Esophagus squamous epithelium (tissue), 5 donors: ENCODE measurements at regions not wholly inside any gene's neighbourhood (a gene's known extent, or its start where the extent isn't known, plus 50 kb on each side); places are given as distances from the start of the nearest gene placed in this dataset.

ENCODE experiments used
- DNase-seq: peaks from one replicate; lab custom pipeline; 2025; lab: John Stamatoyannopoulos, UW
- H3K27ac ChIP-seq, 4 donors: fragments of 200-600 bp; sonication (generic); one replicate each; pipeline ENCODE4 v1.5.1; 2016 to 2019; ENCODE audit warnings: mild to moderate bottlenecking in 1 of 4
- H3K27me3 ChIP-seq, 4 donors: fragments of 200-600 bp; sonication (generic); 1 replicate in 3 of 4; 2 replicates in 1 of 4; pipeline versions ENCODE4 v1.5.1 to v1.6.0; 2017 to 2021; ENCODE audit warnings: antibody characterized with exemption in 1 of 4
- H3K36me3 ChIP-seq, 3 donors: fragments of 200-600 bp; sonication (generic); one replicate each; pipeline ENCODE4 v1.5.1; 2016 to 2019
- H3K4me1 ChIP-seq, 3 donors: fragments of 200-600 bp; sonication (generic); one replicate each; pipeline ENCODE4 v1.5.1; 2017 to 2019
- H3K4me3 ChIP-seq, 4 donors: fragments of 200-600 bp; sonication (generic); 1 replicate in 3 of 4; 2 replicates in 1 of 4; pipeline ENCODE4 v1.5.1; 2016 to 2019; ENCODE audit warnings: mild to moderate bottlenecking in 2 of 4, moderate library complexity in 1 of 4
- H3K9me3 ChIP-seq, 3 donors: fragments of 200-600 bp; sonication (generic); one replicate each; pipeline ENCODE4 v1.5.1; 2016 to 2019
- CTCF ChIP-seq, 6 experiments: fragments of 450-650 bp in 4 of 6; fragments of 200-600 bp in 2 of 6; sonication (generic) in 2 of 6; IDR thresholded peaks; one replicate each; pipeline ENCODE4 v1.5.1; 2016 to 2019; ENCODE audit warnings: antibody characterized with exemption in 6 of 6, mild to moderate bottlenecking in 4 of 6, moderate library complexity in 4 of 6
- POLR2A ChIP-seq, 4 donors: fragments of 450-650 bp; IDR thresholded peaks; one replicate each; pipeline ENCODE4 v1.6.1; 2017; ENCODE audit warnings: antibody characterized with exemption in 4 of 4, mild to moderate bottlenecking in 4 of 4, moderate library complexity in 3 of 4
- WGBS, 2 donors: methylation state at CpG; one replicate each; pipeline ENCODE4 v1.1.5; 2018; 5-methylcytosine and 5-hydroxymethylcytosine counted together
- intact Hi-C: fragments of 100-400 bp; cut with DNase I; formaldehyde crosslinking; loops from one replicate; pipeline ENCODE4 v1.15.0; 2022
- donor health status: DM: yes; HTN: yes; CAD: no.

- intact Hi-C loops: no loop called here
- no peak for DNase-seq
Observed at GRCh38 chr5:167152561-167152960, 1138.9 kb upstream of the WWC1 start.

GRCh38 chr5:167155387-167156005 is 1135.9 kb upstream of the WWC1 start:
- intact Hi-C loops: no loop called here
- DNase-seq: no peak
- no peaks in the 10 kb centered on the region for H3K36me3 ChIP-seq
- H3K9me3 ChIP-seq: no peaks in the 10 kb centered on the region
- H3K27ac ChIP-seq: no peak overlapping the region
- 81 to 83% methylated on average over 20 to 21 of the region's 21 CpGs for WGBS, 2 donors
- no peak overlapping the region for H3K4me3 ChIP-seq
- H3K4me1 ChIP-seq: no peaks in the 10 kb centered on the region
- TF ChIP-seq POLR2A (IDR thresholded peaks at IDR 0.05) (no peak), CTCF (IDR thresholded peaks at IDR 0.05) (no peak)
- no peaks in the 10 kb centered on the region for H3K27me3 ChIP-seq

More at GRCh38 chr5:167152561-167152960, 1138.9 kb upstream of the WWC1 start:
- H3K36me3 ChIP-seq: no peaks in the 10 kb centered on the region
- H3K9me3 ChIP-seq: no peaks in the 10 kb centered on the region
- no peaks in the 10 kb centered on the region for H3K27me3 ChIP-seq
- 67 to 70% methylated on average over 3 of the region's 3 CpGs for WGBS, 2 donors
- no peak overlapping the region for H3K27ac ChIP-seq
- H3K4me3 ChIP-seq: no peak overlapping the region
- no peak for TF ChIP-seq POLR2A (IDR thresholded peaks at IDR 0.05)
- no peaks in the 10 kb centered on the region for H3K4me1 ChIP-seq

- Histone ChIP-seq H3K4me1 (no peaks in the 10 kb centered on the region), H3K27ac (no peak overlapping the region), H3K4me3 (no peak overlapping the region), H3K27me3 (no peaks in the 10 kb centered on the region), H3K36me3 (no peaks in the 10 kb centered on the region), H3K9me3 (no peaks in the 10 kb centered on the region)
- WGBS, 2 donors: 73 to 81% methylated on average over 6 of the region's 6 CpGs
- intact Hi-C loops: no loop called here
- DNase-seq: no peak
- no peak for TF ChIP-seq CTCF (IDR thresholded peaks at IDR 0.05)
- no peak for TF ChIP-seq POLR2A (IDR thresholded peaks at IDR 0.05)
Observed at GRCh38 chr5:167156446-167156845, 1135.0 kb upstream of the WWC1 start.

- DNase-seq: no peak
- Histone ChIP-seq H3K27me3 (no peaks in the 10 kb centered on the region), H3K36me3 (no peaks in the 10 kb centered on the region)
Observed at GRCh38 chr5:167158588-167158987, 1132.9 kb upstream of the WWC1 start.

GRCh38 chr5:167160388-167160787 is 1131.1 kb upstream of the WWC1 start:
- H3K27ac ChIP-seq: no peak overlapping the region
- H3K4me3 ChIP-seq: no peak overlapping the region
- no peaks in the 10 kb centered on the region for H3K9me3 ChIP-seq
- H3K4me1 ChIP-seq: no peaks in the 10 kb centered on the region
- DNase-seq: no peak
- intact Hi-C loops: no loop called here
- H3K27me3 ChIP-seq: no peaks in the 10 kb centered on the region
- no peaks in the 10 kb centered on the region for H3K36me3 ChIP-seq
- 86 to 87% methylated on average over 4 of the region's 4 CpGs for WGBS, 2 donors
- TF ChIP-seq POLR2A (IDR thresholded peaks at IDR 0.05) (no peak), CTCF (IDR thresholded peaks at IDR 0.05) (no peak)

More at GRCh38 chr5:167158588-167158987, 1132.9 kb upstream of the WWC1 start:
- no peaks in the 10 kb centered on the region for H3K9me3 ChIP-seq
- no peak overlapping the region for H3K4me3 ChIP-seq
- intact Hi-C loops: no loop called here
- TF ChIP-seq POLR2A (IDR thresholded peaks at IDR 0.05) (no peak), CTCF (IDR thresholded peaks at IDR 0.05) (no peak)
- H3K4me1 ChIP-seq: no peaks in the 10 kb centered on the region
- no peak overlapping the region for H3K27ac ChIP-seq

GRCh38 chr5:167166696-167167095 is 1124.7 kb upstream of the WWC1 start:
- Histone ChIP-seq H3K4me1 (no peaks in the 10 kb centered on the region), H3K27me3 (no peaks in the 10 kb centered on the region), H3K4me3 (no peak overlapping the region), H3K9me3 (no peaks in the 10 kb centered on the region), H3K36me3 (no peaks in the 10 kb centered on the region), H3K27ac (no peak overlapping the region)
- WGBS, 2 donors: 43 to 47% methylated on average over 2 of the region's 2 CpGs
- intact Hi-C loops: no loop called here
- TF ChIP-seq CTCF (IDR thresholded peaks at IDR 0.05) (no peak), POLR2A (IDR thresholded peaks at IDR 0.05) (no peak)
- DNase-seq: no peak
